Liver (tissue), 3 donors: ENCODE measurements at regions not wholly inside any gene's neighbourhood (a gene's known extent, or its start where the extent isn't known, plus 50 kb on each side); places are given as distances from the start of the nearest gene placed in this dataset.

Experiments
- FOXA1 ChIP-seq: IDR thresholded peaks from 2 replicates; pipeline ENCODE4 v1.6.1; 2016; ENCODE audit warnings: antibody characterized with exemption
- FOXA2 ChIP-seq: IDR thresholded peaks from 2 replicates; pipeline ENCODE4 v1.6.1; 2016; ENCODE audit warnings: antibody characterized with exemption
- JUND ChIP-seq, 2 donors: IDR thresholded peaks; 2 replicates each; pipeline ENCODE4 v1.6.1; 2016; ENCODE audit warnings: antibody characterized with exemption in 2 of 2
- NR2F2 ChIP-seq: IDR thresholded peaks from 2 replicates; pipeline ENCODE4 v1.6.1; 2016; ENCODE audit warnings: antibody characterized with exemption
- RAD21 ChIP-seq, 2 donors: IDR thresholded peaks; 2 replicates each; pipeline ENCODE4 v1.6.1; 2016; ENCODE audit warnings: antibody characterized with exemption in 2 of 2, mild to moderate bottlenecking in 2 of 2
- RXRA ChIP-seq, 2 donors: IDR thresholded peaks; 2 replicates each; pipeline ENCODE4 v1.6.1; 2017 to 2018; ENCODE audit warnings: antibody characterized with exemption in 2 of 2, mild to moderate bottlenecking in 1 of 2
- TAF1 ChIP-seq: conservative IDR thresholded peaks from 2 replicates; pipeline ENCODE4 v1.6.1; 2016; ENCODE audit warnings: antibody characterized with exemption, mild to moderate bottlenecking
- YY1 ChIP-seq: IDR thresholded peaks from 2 replicates; pipeline ENCODE4 v1.6.1; 2016; ENCODE audit warnings: antibody characterized with exemption, mild to moderate bottlenecking
- TF ChIP-seq, protein P1 (sequence below): fragments of 150-350 bp; IDR thresholded peaks from 2 replicates; pipeline ENCODE4 v1.5.1; 2017; ENCODE audit warnings: improper control_type of control experiment, low read depth, low read length; ENCODE audit not compliant: missing input control
- TF ChIP-seq, protein P2 (sequence below): IDR thresholded peaks from 2 replicates; pipeline ENCODE4 v1.6.1; 2016; ENCODE audit warnings: antibody characterized with exemption, mild to moderate bottlenecking
- TF ChIP-seq, protein P3 (sequence below): IDR thresholded peaks from 2 replicates; pipeline ENCODE4 v1.6.1; 2016; ENCODE audit warnings: antibody characterized with exemption
- TF ChIP-seq, protein P4 (sequence below): IDR thresholded peaks from 2 replicates; pipeline ENCODE4 v1.6.1; 2016; ENCODE audit warnings: antibody characterized with exemption
- donor health status: healthy.
- donor health status: healthy.

DNA sequence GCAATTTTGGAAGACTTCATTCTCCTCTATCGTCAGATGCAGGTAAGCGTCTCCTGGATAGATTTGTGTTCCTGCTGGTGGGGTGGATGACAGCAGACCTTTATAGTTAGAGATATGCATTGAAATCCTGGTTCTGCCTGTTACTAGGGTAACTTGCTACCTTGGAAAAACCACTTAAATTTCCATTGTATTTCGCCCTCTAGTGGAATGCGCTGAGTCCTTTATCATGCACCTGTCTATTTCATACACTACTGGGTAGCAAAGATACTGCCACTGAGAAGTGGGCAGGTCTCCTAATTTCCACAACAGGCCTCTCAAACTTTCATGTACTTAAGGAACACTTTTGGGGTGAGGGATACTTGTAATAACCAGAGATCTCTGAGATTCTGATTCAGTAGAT, 209.5 kb upstream of the SUCLG2 start:
- TF ChIP-seq JUND (IDR thresholded peaks at IDR 0.05) (no peak), NR2F2 (no peak), RAD21 (IDR thresholded peaks at IDR 0.05) (peak in 1 of 2 donors; percentile 68), FOXA1 (no peak), YY1 (no peak), TAF1 (no peak), FOXA2 (no peak), RXRA (IDR thresholded peaks at IDR 0.05) (no peak)
- TF ChIP-seq, protein P1, sequence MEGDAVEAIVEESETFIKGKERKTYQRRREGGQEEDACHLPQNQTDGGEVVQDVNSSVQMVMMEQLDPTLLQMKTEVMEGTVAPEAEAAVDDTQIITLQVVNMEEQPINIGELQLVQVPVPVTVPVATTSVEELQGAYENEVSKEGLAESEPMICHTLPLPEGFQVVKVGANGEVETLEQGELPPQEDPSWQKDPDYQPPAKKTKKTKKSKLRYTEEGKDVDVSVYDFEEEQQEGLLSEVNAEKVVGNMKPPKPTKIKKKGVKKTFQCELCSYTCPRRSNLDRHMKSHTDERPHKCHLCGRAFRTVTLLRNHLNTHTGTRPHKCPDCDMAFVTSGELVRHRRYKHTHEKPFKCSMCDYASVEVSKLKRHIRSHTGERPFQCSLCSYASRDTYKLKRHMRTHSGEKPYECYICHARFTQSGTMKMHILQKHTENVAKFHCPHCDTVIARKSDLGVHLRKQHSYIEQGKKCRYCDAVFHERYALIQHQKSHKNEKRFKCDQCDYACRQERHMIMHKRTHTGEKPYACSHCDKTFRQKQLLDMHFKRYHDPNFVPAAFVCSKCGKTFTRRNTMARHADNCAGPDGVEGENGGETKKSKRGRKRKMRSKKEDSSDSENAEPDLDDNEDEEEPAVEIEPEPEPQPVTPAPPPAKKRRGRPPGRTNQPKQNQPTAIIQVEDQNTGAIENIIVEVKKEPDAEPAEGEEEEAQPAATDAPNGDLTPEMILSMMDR: peak; percentile 38
- TF ChIP-seq, protein P2, sequence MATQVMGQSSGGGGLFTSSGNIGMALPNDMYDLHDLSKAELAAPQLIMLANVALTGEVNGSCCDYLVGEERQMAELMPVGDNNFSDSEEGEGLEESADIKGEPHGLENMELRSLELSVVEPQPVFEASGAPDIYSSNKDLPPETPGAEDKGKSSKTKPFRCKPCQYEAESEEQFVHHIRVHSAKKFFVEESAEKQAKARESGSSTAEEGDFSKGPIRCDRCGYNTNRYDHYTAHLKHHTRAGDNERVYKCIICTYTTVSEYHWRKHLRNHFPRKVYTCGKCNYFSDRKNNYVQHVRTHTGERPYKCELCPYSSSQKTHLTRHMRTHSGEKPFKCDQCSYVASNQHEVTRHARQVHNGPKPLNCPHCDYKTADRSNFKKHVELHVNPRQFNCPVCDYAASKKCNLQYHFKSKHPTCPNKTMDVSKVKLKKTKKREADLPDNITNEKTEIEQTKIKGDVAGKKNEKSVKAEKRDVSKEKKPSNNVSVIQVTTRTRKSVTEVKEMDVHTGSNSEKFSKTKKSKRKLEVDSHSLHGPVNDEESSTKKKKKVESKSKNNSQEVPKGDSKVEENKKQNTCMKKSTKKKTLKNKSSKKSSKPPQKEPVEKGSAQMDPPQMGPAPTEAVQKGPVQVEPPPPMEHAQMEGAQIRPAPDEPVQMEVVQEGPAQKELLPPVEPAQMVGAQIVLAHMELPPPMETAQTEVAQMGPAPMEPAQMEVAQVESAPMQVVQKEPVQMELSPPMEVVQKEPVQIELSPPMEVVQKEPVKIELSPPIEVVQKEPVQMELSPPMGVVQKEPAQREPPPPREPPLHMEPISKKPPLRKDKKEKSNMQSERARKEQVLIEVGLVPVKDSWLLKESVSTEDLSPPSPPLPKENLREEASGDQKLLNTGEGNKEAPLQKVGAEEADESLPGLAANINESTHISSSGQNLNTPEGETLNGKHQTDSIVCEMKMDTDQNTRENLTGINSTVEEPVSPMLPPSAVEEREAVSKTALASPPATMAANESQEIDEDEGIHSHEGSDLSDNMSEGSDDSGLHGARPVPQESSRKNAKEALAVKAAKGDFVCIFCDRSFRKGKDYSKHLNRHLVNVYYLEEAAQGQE: no peak
- TF ChIP-seq, protein P3, sequence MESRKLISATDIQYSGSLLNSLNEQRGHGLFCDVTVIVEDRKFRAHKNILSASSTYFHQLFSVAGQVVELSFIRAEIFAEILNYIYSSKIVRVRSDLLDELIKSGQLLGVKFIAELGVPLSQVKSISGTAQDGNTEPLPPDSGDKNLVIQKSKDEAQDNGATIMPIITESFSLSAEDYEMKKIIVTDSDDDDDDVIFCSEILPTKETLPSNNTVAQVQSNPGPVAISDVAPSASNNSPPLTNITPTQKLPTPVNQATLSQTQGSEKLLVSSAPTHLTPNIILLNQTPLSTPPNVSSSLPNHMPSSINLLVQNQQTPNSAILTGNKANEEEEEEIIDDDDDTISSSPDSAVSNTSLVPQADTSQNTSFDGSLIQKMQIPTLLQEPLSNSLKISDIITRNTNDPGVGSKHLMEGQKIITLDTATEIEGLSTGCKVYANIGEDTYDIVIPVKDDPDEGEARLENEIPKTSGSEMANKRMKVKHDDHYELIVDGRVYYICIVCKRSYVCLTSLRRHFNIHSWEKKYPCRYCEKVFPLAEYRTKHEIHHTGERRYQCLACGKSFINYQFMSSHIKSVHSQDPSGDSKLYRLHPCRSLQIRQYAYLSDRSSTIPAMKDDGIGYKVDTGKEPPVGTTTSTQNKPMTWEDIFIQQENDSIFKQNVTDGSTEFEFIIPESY: no peak
- TF ChIP-seq, protein P4, sequence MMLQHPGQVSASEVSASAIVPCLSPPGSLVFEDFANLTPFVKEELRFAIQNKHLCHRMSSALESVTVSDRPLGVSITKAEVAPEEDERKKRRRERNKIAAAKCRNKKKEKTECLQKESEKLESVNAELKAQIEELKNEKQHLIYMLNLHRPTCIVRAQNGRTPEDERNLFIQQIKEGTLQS: no peak
